WTC11 (cell line): ENCODE measurements at regions not wholly inside any gene's neighbourhood (a gene's known extent, or its start where the extent isn't known, plus 50 kb on each side); places are given as distances from the start of the nearest gene placed in this dataset.

ENCODE experiments used
- ATAC-seq: fragments of 200-7000 bp; cut with Tn5 transposase; 2 replicates; pipeline ENCODE4 v1.10.0; 2021; ENCODE audit warnings: mild to moderate bottlenecking, moderate library complexity
- CTCF ChIA-PET: fragments of 300-600 bp; sonication (Branson Sonifier 250); formaldehyde crosslinking; loops from one replicate; lab custom pipeline; 2021; ENCODE audit warnings: antibody characterized with exemption; lab: Charles Lee
- POLR2A ChIA-PET: fragments of 350-600 bp; sonication (Branson Sonifier 250); formaldehyde crosslinking; loops from one replicate; lab custom pipeline; 2021; ENCODE audit warnings: antibody characterized with exemption; lab: Charles Lee
- DNase-seq: peaks from one replicate; pipeline ENCODE4 v3.0.0; 2021; ENCODE audit warnings: low spot score
- H3K27ac Mint-ChIP-seq: 2 replicates; pipeline ENCODE4 v1.8.0; 2021; ENCODE audit warnings: mixed read lengths
- H3K27me3 Mint-ChIP-seq: 2 replicates; pipeline ENCODE4 v1.8.0; 2021; ENCODE audit warnings: low read depth, mild to moderate bottlenecking, moderate library complexity, mixed read lengths
- H3K36me3 Mint-ChIP-seq: 2 replicates; pipeline ENCODE4 v1.8.0; 2021; ENCODE audit warnings: mixed read lengths
- H3K4me1 Mint-ChIP-seq: 2 replicates; pipeline ENCODE4 v1.8.0; 2022; ENCODE audit warnings: mixed read lengths
- H3K4me3 Mint-ChIP-seq: 2 replicates; pipeline ENCODE4 v1.8.0; 2021; ENCODE audit warnings: mild to moderate bottlenecking, moderate library complexity, mixed read lengths
- H3K9me3 Mint-ChIP-seq: 2 replicates; pipeline ENCODE4 v1.8.0; 2021; ENCODE audit warnings: mixed read lengths
- CBFB ChIP-seq: sonication (generic); formaldehyde crosslinking; IDR thresholded peaks from 2 replicates; pipeline ENCODE4 v1.8.1; 2022; ENCODE audit warnings: mild to moderate bottlenecking, low read depth, missing genetic modification reagents
- ELF4 ChIP-seq: sonication (generic); formaldehyde crosslinking; IDR thresholded peaks from 2 replicates; pipeline ENCODE4 v1.8.1; 2022; ENCODE audit warnings: low read depth, mild to moderate bottlenecking, moderate library complexity, missing genetic modification reagents
- EMX1 ChIP-seq: fragments of 250-450 bp; sonication (Bioruptor Pico); IDR thresholded peaks from 2 replicates; pipeline ENCODE4 v1.8.0; 2021; ENCODE audit warnings: mild to moderate bottlenecking
- ETV6 ChIP-seq: sonication (generic); formaldehyde crosslinking; IDR thresholded peaks from 2 replicates; pipeline ENCODE4 v1.8.1; 2022; ENCODE audit warnings: mild to moderate bottlenecking, missing genetic modification reagents
- FOXP1 ChIP-seq: sonication (generic); formaldehyde crosslinking; IDR thresholded peaks from 2 replicates; pipeline ENCODE4 v1.8.0; 2022; ENCODE audit warnings: missing genetic modification reagents, mild to moderate bottlenecking, moderate library complexity, borderline replicate concordance
- GRHL2 ChIP-seq: fragments of 250-450 bp; sonication (Bioruptor Pico); IDR thresholded peaks from 2 replicates; pipeline ENCODE4 v1.8.0; 2022; ENCODE audit warnings: mild to moderate bottlenecking, moderate library complexity; ENCODE audit not compliant: insufficient replicate concordance, severe bottlenecking
- HMGA2 ChIP-seq: fragments of 250-450 bp; sonication (Bioruptor Pico); IDR thresholded peaks from 2 replicates; pipeline ENCODE4 v1.4.0; 2021; ENCODE audit warnings: mild to moderate bottlenecking, moderate library complexity
- MAX ChIP-seq: sonication (generic); formaldehyde crosslinking; IDR thresholded peaks from 2 replicates; pipeline ENCODE4 v1.8.0; 2022; ENCODE audit warnings: mild to moderate bottlenecking, missing genetic modification reagents
- NFATC4 ChIP-seq: fragments of 250-450 bp; sonication (Bioruptor Pico); IDR thresholded peaks from 2 replicates; pipeline ENCODE4 v1.9.0; 2021; ENCODE audit warnings: mild to moderate bottlenecking
- NR1H2 ChIP-seq: sonication (generic); formaldehyde crosslinking; IDR thresholded peaks from 2 replicates; pipeline ENCODE4 v1.9.0; 2021; ENCODE audit warnings: mild to moderate bottlenecking, moderate library complexity, missing genetic modification reagents
- SP1 ChIP-seq: sonication (generic); formaldehyde crosslinking; conservative IDR thresholded peaks from 2 replicates; pipeline ENCODE4 v1.8.1; 2022; ENCODE audit warnings: missing genetic modification reagents
- TEAD4 ChIP-seq: sonication (generic); formaldehyde crosslinking; IDR thresholded peaks from 2 replicates; pipeline ENCODE4 v1.8.0; 2022; ENCODE audit warnings: mild to moderate bottlenecking, missing genetic modification reagents
- ZBTB21 ChIP-seq: sonication (generic); formaldehyde crosslinking; IDR thresholded peaks from 2 replicates; pipeline ENCODE4 v1.8.1; 2023; ENCODE audit warnings: mild to moderate bottlenecking, missing genetic modification reagents, borderline replicate concordance
- ZNF219 ChIP-seq: sonication (generic); formaldehyde crosslinking; IDR thresholded peaks from 2 replicates; pipeline ENCODE4 v1.8.0; 2023; ENCODE audit warnings: missing genetic modification reagents, mild to moderate bottlenecking, borderline replicate concordance
- ZNF423 ChIP-seq: fragments of 250-450 bp; sonication (Bioruptor Pico); IDR thresholded peaks from 2 replicates; pipeline ENCODE4 v2.1.2; 2022; ENCODE audit warnings: mild to moderate bottlenecking, moderate library complexity
- TF ChIP-seq, protein P1 (sequence below): sonication (generic); formaldehyde crosslinking; IDR thresholded peaks from 2 replicates; pipeline ENCODE4 v1.8.0; 2022; ENCODE audit warnings: mild to moderate bottlenecking, missing genetic modification reagents
- TF ChIP-seq, protein P2 (sequence below): fragments of 250-450 bp; sonication (Bioruptor Pico); conservative IDR thresholded peaks from 2 replicates; pipeline ENCODE4 v1.9.0; 2021; ENCODE audit warnings: mild to moderate bottlenecking
- TF ChIP-seq, protein P3 (sequence below): fragments of 200-600 bp; IDR thresholded peaks from 2 replicates; pipeline ENCODE4 v1.8.0; 2022; ENCODE audit warnings: antibody characterized with exemption

DNA sequence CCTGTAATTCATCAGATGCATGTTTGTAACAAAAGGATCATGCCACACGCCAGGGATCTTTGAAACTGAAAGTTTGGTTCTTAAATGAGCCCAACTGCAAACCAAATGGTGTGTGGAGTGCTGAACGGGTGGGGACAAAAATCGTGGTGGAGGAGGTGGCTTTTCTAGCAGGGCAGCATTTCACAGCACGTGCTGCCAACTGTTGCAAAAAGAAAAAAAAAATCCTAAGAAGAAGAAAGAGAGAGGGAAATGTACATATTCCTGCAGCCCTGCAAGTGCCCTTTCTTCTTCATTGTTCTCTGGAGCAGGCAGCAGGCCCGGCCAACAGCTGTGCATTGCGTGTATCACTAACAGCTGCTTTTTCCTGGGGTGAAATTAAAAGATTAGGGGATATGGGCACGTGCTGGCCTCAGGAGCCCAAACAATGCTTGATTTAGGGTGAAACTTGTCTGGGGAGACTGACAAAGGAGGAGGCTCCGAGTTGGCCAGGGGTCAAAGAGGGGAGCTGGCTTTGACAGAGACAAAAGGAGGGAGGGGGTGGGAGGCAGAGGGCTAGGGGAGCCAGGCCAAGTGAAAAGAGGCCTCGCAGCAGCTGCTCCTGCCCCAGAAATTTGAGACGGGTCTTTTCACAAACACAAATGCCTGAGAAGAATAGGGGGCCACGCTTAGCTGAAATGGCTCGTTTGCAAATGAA lies 73.0 kb downstream of the GADD45G start (continued):
- no peak for TF ChIP-seq NFATC4
- no peak for TF ChIP-seq ELF4
- TF ChIP-seq EMX1 (CRISPR knock-in tag), result no peak
- no peak for TF ChIP-seq FOXP1 (CRISPR knock-in tag)
- TF ChIP-seq SP1 (CRISPR knock-in tag), result peak; percentile 12
- no peak for TF ChIP-seq CBFB (CRISPR knock-in tag)
- TF ChIP-seq NR1H2 (CRISPR knock-in tag), result no peak

GRCh38 chr9:89678396-89679015 lies 73.7 kb downstream of the GADD45G start:
- ATAC-seq (0 out of 2 replicates have a peak, but pooled peaks have one; percentile 1), DNase-seq (no peak)
- Mint-ChIP-seq H3K27me3 (peaks cover 25% of the 10 kb centered on the region), H3K4me3 (peak overlapping the region; percentile 24), H3K36me3 (peaks cover 23% of the 10 kb centered on the region), H3K9me3 (peaks cover 10% of the 10 kb centered on the region), H3K27ac (peak overlapping the region; percentile 96), H3K4me1 (peaks cover 65% of the 10 kb centered on the region)
- TF ChIP-seq TEAD4 (peak; percentile 65; the same call in 1 of the 2 replicates), ETV6 (peak; percentile 64; the same call in 1 of the 2 replicates), HMGA2 (CRISPR knock-in tag) (no peak), MAX (CRISPR knock-in tag) (no peak; the same call in 1 of the 2 replicates), ZNF423 (peak; percentile 92), ZBTB21 (CRISPR knock-in tag) (0 out of 2 replicates have a peak, but pooled peaks have one; percentile 5), GRHL2 (no peak), ZNF219 (CRISPR knock-in tag) (0 out of 2 replicates have a peak, but pooled peaks have one; percentile 23)
- TF ChIP-seq, protein P1, sequence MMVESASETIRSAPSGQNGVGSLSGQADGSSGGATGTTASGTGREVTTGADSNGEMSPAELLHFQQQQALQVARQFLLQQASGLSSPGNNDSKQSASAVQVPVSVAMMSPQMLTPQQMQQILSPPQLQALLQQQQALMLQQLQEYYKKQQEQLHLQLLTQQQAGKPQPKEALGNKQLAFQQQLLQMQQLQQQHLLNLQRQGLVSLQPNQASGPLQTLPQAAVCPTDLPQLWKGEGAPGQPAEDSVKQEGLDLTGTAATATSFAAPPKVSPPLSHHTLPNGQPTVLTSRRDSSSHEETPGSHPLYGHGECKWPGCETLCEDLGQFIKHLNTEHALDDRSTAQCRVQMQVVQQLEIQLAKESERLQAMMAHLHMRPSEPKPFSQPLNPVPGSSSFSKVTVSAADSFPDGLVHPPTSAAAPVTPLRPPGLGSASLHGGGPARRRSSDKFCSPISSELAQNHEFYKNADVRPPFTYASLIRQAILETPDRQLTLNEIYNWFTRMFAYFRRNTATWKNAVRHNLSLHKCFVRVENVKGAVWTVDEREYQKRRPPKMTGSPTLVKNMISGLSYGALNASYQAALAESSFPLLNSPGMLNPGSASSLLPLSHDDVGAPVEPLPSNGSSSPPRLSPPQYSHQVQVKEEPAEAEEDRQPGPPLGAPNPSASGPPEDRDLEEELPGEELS (CRISPR knock-in tag), result peak; percentile 40; the same call in 1 of the 2 replicates
- TF ChIP-seq, protein P2, sequence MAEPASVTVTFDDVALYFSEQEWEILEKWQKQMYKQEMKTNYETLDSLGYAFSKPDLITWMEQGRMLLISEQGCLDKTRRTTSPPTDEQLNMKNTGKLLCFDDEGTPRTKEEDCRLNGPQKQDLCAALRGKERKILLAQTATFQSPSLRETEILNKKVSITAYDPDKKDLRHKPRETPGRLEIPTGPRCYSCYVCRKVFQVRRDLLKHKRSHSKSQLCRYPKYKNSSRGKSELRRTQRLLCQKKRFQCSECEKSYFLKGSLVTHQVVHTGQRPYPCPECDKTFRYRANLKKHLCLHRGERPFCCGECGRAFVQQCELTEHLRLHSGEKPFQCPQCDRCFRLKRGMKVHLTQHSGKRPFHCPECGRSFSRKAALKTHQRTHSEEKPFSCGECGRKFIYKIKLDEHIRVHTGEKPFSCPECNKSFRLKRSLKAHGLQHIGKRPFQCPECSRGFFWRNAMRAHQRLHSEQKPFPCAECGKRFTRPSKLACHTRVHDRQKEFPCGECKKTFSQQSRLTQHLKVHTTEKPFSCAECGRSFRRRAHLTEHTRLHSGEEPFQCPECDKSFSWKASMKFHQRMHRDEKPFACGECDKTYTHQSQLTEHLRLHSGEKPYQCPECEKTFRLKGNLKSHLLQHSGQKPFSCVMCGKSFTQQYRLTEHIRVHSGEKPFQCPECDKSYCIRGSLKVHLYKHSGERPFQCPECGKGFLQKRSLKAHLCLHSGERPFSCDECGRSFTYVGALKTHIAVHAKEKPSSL (CRISPR knock-in tag), result no peak
- TF ChIP-seq, protein P3, sequence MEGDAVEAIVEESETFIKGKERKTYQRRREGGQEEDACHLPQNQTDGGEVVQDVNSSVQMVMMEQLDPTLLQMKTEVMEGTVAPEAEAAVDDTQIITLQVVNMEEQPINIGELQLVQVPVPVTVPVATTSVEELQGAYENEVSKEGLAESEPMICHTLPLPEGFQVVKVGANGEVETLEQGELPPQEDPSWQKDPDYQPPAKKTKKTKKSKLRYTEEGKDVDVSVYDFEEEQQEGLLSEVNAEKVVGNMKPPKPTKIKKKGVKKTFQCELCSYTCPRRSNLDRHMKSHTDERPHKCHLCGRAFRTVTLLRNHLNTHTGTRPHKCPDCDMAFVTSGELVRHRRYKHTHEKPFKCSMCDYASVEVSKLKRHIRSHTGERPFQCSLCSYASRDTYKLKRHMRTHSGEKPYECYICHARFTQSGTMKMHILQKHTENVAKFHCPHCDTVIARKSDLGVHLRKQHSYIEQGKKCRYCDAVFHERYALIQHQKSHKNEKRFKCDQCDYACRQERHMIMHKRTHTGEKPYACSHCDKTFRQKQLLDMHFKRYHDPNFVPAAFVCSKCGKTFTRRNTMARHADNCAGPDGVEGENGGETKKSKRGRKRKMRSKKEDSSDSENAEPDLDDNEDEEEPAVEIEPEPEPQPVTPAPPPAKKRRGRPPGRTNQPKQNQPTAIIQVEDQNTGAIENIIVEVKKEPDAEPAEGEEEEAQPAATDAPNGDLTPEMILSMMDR, result no peak
- CTCF ChIA-PET, result interaction anchor here (0.6 to 2.7 kb wide), 12 partner anchors 9 to 866 kb away, joined by 3 to 30 read pairs (median 4); partner anchors contain the start of gene GADD45G
- POLR2A ChIA-PET, result interaction anchor here (1.0 to 2.3 kb wide), 4 partner anchors 16 to 74 kb away, joined by 3 to 31 read pairs (median 6); partner anchors contain the start of gene GADD45G
